GM23248 (cell line): ENCODE measurements at regions not wholly inside any gene's neighbourhood (a gene's known extent, or its start where the extent isn't known, plus 50 kb on each side); places are given as distances from the start of the nearest gene placed in this dataset.

ENCODE experiments used
- EZH2 ChIP-seq: fragments of 200-600 bp; sonication (generic); IDR thresholded peaks from 2 replicates; pipeline ENCODE4 v1.6.1; 2018; ENCODE audit warnings: antibody characterized with exemption, mild to moderate bottlenecking; ENCODE audit not compliant: insufficient read depth, poor library complexity, severe bottlenecking
- EZH2phosphoT487 ChIP-seq: fragments of 200-600 bp; sonication (generic); IDR thresholded peaks from 2 replicates; pipeline ENCODE4 v1.6.1; 2018; ENCODE audit warnings: antibody characterized with exemption, moderate library complexity, mild to moderate bottlenecking, low read depth; ENCODE audit not compliant: insufficient read depth

DNA sequence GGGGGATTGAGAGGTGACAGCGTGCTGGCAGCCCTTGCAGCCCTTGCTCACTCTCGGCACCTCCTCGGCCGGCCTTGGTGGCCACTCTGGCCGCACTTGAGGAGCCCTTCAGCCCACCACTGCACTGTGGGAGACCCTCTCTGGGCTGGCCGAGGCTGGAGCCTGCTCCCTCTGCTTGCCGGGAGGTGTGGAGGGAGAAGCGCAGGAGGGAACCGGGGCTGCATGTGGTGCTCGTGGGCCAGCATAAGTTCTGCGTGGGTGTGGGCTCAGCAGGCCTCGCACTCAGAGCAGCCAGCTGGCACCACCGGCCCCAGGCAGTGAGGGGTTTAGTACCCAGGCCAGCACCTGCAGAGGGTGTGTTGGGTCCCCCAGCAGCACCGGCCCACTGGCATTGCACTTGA, 912.2 kb upstream of the ADGRB3 start:
- no peak for TF ChIP-seq EZH2
- no peak for TF ChIP-seq EZH2phosphoT487
